ENCODE measurements at regions not wholly inside any gene's neighbourhood (a gene's known extent, or its start where the extent isn't known, plus 50 kb on each side); places are given as distances from the start of the nearest gene placed in this dataset.

- no peak for TF ChIP-seq EZH2 (IDR thresholded peaks at IDR 0.05; ENCODE audit: insufficient read depth, poor library complexity, severe bottlenecking)
- TF ChIP-seq EZH2phosphoT487 (IDR thresholded peaks at IDR 0.05; ENCODE audit: insufficient read depth, low read depth) = no peak
Observed at GRCh38 chr2:150647943-150648342, 160.5 kb upstream of the RND3 start.
